Dermis microvascular lymphatic vessel endothelial cell (primary cell): ENCODE measurements at regions not wholly inside any gene's neighbourhood (a gene's known extent, or its start where the extent isn't known, plus 50 kb on each side); places are given as distances from the start of the nearest gene placed in this dataset.

Experiments
- DNase-seq, 2 donors: peaks; one replicate each; pipeline versions ENCODE4 v3.0.0 to v3.0.0-alpha.2; 2010; ENCODE audit warnings: low read depth in 2 of 2

GRCh38 chr6:165956874-165957273, 210.8 kb downstream of the TBXT start:
- DNase-seq = no peak

- no peak for DNase-seq
Measured at GRCh38 chr6:165952514-165952913, 215.1 kb downstream of the TBXT start.

DNA sequence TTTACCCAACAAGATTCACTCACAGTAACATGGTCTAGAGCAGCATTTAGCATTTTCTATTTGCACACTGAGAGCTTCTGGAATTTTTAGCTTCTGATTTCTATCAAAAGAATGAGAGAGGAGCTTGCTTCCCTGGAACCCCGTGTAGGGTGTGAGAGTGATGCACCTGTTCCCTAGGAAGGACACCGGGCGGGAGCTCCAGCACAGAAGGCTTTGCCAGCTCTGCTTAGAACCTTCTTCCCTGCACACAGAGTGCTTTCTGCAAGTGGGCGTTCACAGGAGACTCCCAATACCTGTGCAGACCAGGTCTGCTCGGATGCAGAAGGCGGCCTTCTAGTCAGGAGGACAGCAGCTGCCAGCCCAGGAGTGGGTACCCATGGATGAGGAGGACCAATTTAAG, 217.3 kb downstream of the TBXT start:
- DNase-seq = no peak

GRCh38 chr6:165949324-165949723, 218.3 kb downstream of the TBXT start:
- DNase-seq = no peak

GRCh38 chr6:165944002-165944466, 223.6 kb downstream of the TBXT start:
- no peak for DNase-seq

GRCh38 chr6:165941786-165942185, 225.9 kb downstream of the TBXT start:
- no peak for DNase-seq

- DNase-seq = no peak
Measured at GRCh38 chr6:165941249-165941775, 226.3 kb downstream of the TBXT start.

DNA sequence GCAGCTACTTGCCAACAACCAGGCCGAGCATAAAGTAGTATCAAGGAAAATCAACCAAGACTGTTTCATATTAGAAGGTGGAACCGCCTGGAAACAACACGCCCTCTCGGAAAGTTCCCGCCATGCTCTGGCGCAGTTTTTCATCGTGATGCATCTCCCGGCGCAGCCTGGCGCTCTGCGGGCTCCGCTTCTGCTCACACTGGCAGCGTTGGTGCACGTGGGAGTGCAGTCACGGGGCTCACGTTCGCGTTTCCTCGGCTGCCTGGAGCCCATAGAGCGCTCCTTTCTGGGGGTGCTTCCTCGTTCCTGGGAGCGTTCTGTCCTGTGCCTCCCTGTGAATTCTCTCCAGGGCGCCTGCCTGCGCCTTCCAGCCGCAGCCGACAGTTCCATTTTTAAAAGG, 227.3 kb downstream of the TBXT start:
- DNase-seq = no peak

DNA sequence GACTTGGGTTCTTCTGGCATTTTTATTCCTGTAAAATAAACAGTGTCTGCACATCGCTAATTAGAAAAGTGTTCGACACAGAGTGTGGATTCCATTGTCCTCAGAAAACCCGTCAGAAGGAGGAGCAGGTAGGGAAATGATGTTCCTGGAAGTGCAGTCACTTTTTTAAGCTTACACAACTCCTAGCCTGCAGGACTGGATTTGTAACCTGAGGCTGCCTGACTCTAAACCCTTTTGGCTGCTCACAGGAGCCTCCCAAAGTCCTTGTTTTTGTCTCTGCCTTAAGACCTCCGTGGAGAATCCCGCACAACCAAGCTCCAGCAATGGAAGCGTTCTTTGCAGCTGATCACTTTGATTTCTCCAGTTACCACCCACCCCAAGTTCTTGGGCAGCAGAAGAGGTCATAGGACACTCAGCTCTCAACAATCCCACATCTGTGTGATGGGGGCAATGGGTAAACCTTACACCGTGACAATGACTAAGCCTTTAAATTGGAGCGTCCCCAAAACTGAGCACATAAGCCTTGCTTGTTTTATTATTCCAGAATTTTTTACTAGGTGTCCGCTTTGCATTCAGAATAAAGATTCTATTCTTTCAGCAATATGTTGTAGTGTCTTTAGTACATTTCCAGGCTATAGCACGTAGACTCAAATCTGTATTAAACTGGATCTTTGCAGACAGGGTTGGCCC, 227.9 kb downstream of the TBXT start:
- DNase-seq = no peak

GRCh38 chr6:165939047-165939446, 228.6 kb downstream of the TBXT start:
- no peak for DNase-seq

DNA sequence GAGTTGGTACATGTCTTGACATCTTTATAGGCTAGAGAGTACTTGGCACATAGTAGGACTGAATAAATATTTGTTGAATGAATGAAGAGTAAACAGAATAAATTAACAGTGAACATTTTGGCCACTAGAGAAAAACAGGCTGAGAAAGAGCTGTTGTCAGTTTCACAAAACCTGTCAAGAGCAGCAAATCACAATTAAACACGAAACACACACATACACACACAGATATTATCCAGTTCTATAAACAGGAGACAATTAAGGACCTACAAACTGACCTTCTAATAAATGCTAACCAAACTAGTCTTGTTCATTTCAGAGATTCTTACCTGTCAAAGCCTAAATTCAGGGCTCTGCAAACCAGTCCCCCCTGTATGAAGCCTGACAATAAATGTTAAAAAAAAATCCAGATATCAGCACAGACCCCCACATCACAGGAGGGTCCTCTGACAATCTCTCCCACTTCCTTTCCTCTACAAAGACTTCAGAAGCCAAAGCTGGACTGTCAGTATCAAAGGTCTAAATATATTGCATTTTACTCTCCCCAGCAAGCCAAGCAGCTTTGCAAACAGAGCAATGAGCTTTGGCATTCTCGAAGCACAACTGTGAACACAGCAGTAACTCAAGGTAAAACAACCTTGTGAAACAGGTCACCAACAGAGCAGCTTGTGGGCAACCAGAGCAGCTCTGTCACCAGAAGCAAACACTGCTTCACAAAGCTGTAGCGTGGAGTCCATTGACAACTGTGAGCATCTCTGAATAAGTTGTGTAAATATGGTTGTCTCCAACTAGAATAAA, 229.9 kb downstream of the TBXT start:
- no peak for DNase-seq

- no peak for DNase-seq
Measured at GRCh38 chr6:165936660-165937059, 231.0 kb downstream of the TBXT start.

GRCh38 chr6:165936096-165936495, 231.6 kb downstream of the TBXT start:
- DNase-seq = no peak

- DNase-seq = no peak
Measured at GRCh38 chr6:165931675-165932074, 236.0 kb downstream of the TBXT start.

DNA sequence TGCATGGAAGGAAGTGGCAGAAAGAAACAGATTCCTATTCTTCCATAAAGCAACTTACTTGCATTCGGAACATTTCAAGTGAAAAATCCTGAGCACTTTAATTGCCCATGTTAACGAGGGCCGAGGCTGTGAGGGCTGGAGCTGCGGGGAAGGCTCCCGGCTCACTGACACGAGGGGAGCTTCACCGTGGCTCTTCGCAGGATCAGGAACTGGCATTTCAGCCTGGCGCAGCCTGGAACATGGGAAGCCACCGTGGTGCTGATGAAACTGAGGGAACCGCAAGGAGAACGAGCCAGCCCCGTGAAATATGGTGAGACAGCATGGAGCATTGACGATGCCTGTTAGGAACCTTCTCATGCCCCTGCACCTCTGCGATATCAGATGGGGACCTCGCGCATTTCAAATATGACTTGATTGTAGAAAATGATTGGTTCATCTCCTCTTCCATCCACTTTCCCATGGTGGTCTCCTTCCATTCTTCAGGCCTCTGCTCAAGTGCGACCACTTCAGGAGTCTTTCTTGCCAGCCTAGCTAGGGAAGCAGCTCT, 236.9 kb downstream of the TBXT start:
- DNase-seq = no peak

DNA sequence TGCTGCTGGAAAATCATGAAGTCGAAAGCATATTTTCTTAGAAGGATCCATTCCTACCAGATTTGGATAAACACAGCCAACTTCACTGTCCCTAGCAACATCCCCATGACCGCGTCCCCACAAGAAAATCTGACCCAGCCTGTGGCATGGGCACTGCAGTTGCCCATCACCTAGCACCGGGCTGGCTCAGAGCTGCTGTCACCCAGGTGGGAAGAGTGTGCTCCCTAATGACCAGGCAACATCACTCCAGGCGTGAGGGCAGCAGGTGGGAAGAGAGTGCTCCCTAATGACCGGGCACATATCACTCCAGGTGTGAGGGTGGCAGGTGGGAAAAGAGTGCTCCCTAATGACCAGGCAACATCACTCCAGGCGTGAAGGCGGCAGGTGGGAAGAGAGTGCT, 238.0 kb downstream of the TBXT start:
- no peak for DNase-seq

DNA sequence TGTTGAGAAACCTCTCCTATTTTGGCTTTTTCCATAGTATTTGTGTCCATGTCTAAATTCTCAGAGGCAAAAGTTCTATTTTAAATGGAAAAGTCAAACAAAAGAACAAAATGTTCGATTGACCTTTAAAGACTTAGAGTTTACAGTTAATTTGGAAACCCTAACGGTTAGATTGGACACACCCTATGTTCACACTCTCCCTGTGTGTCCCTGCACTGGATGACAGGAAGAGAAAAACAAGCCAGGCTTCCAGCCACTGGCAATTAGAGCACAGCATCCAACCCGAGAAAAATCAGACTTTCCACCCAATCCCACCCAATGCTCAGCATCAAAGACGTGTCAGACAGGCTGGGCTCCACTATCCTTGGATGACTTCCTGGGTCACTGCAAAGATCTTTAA, 241.3 kb downstream of the TBXT start:
- DNase-seq = no peak

DNA sequence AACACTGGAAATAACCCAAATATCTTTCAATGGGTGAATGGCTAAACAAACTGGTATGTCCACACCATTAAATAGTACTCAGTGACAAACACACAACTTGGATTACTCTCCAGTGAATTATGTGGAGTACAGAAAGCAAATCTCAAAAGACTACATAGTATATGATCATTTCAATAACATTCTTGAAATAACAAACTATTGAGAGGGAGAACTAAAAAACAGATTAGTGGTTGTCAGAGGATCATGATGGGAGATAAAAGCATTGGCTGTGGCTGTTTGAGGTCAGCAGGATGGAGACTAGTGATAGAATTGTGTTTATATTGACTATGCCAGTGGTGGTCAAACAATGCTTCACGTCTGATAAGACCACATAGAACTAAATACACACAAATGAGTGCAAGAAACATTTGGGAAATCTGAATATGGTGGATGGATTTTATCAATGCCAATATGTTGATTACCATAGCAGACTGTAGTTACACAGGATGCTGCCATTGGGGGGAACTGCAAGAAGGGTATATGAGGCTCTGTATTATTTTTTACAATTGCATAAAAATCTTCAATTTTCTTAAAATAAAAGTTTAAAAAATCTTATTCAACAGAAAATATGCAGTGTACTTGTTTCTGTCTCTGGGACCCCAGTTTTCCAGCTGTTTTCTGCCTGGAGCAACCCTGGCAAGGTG, 242.0 kb downstream of the TBXT start:
- no peak for DNase-seq

- peak in 1 of 2 donors; percentile 7 for DNase-seq
Measured at GRCh38 chr6:165922309-165922794, 245.3 kb downstream of the TBXT start.

DNA sequence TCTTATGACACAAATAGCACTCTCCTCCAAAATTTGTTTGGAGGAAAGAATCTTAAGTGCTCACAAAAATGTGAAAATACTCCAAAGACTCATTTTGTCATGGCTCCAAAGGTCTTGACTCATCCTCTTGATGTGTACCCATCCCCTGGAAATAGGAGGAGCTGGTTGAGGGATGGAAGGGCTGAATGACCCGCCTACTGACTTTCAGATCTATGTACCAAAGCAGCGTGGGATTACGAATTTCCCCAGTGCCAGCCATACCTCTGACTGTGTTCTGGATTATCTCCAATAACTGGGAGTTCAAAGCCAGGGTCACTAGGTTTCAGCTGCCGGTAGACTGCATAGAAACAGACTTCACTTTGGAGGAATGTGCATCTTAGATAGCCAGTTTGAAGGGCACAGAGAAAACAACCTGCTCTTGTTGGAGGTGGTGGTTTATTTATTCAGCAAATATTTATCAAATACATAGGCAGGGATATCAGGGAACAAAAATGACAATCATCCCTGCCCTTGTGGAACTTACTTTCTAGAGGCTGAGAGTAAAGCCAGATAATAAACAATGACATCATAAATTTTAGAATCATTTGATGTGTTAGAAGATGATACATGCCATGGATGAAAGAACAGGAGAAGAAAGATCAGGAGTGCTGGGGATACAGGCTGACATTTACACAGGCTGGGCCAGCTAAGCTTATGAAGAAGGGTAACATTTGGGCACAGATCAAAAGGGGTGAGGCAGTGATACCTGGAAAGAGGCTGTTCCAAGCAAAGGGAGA, 246.6 kb downstream of the TBXT start:
- DNase-seq = no peak

- DNase-seq = no peak
Measured at GRCh38 chr6:165917576-165917975, 250.1 kb downstream of the TBXT start.
